GM12872 (cell line): ENCODE measurements at regions not wholly inside any gene's neighbourhood (a gene's known extent, or its start where the extent isn't known, plus 50 kb on each side); places are given as distances from the start of the nearest gene placed in this dataset.

Experiments used
- TF ChIP-seq, protein P1 (sequence below): IDR thresholded peaks from 3 replicates; pipeline ENCODE4 v1.5.1; 2011; ENCODE audit warnings: low read depth, mild to moderate bottlenecking, low read length, moderate library complexity; ENCODE audit not compliant: insufficient read depth

DNA sequence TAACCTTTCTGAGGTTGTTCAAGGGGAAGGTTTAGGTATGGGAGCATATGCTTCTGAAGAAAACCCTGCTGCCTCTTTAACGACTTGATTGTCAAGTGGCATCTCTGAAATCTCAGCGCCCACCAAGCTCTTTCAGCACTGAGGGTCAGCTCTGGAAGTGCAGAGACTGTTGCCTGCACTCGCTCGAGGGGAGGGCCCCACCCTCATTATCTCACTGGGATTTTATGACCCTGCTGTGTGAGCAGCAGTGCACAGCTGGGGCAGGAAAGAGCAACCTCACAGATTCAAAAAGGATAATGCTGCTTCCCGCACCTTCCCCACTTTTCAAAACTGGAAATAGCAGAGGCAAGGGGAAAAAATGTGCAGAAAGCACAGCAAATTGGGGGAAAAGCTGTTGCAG, 56.9 kb upstream of the SPRED2 start:
- TF ChIP-seq, protein P1, sequence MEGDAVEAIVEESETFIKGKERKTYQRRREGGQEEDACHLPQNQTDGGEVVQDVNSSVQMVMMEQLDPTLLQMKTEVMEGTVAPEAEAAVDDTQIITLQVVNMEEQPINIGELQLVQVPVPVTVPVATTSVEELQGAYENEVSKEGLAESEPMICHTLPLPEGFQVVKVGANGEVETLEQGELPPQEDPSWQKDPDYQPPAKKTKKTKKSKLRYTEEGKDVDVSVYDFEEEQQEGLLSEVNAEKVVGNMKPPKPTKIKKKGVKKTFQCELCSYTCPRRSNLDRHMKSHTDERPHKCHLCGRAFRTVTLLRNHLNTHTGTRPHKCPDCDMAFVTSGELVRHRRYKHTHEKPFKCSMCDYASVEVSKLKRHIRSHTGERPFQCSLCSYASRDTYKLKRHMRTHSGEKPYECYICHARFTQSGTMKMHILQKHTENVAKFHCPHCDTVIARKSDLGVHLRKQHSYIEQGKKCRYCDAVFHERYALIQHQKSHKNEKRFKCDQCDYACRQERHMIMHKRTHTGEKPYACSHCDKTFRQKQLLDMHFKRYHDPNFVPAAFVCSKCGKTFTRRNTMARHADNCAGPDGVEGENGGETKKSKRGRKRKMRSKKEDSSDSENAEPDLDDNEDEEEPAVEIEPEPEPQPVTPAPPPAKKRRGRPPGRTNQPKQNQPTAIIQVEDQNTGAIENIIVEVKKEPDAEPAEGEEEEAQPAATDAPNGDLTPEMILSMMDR = no peak

GRCh38 chr2:65488527-65488926, 56.1 kb upstream of the SPRED2 start:
- TF ChIP-seq, protein P1 = no peak

DNA sequence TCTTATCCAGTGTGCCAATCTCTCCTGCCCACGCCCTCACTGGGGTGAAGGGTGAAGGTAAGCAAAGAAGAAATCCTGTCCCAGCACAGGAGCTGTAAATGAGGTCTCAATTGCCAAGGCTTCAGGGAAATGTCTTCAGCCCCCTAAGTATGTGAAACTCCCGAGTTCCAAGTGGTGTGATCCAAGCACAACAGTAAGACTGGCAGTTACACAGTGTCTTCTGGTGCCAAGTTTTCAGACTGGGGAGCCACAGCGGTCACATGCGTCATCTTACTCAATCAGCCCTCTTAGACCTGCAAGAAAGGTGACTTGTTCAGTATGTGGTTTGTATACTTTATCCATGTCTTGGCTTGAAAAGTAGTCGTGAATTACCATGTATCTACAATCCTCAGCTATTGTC, 55.0 kb upstream of the SPRED2 start:
- TF ChIP-seq, protein P1 = no peak

GRCh38 chr2:65486802-65487201, 54.4 kb upstream of the SPRED2 start:
- TF ChIP-seq, protein P1 = no peak

- TF ChIP-seq, protein P1 = no peak
Observed at GRCh38 chr2:65486282-65486681, 53.9 kb upstream of the SPRED2 start.

DNA sequence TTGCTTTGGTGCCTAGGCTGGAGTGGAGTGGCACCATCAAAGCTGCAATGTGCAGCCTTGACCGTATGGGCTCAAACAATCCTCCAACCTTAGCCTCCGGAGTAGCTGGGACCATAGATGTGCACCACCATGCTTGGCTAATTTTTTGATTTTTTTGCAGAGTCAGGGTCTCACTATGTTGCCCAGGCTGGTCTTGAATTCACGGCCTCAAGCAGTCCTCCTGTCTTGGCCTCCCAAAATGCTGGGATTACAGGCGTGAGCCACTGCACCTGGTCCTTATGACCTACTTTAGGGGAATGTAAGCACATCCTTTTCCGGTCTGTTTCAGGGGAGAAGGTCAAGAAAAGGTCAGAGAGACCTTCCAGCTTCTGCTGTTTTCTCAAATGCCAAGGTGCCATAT, 53.4 kb upstream of the SPRED2 start:
- TF ChIP-seq, protein P1 = no peak

- TF ChIP-seq, protein P1 = no peak
Observed at GRCh38 chr2:65483763-65484162, 51.4 kb upstream of the SPRED2 start.

DNA sequence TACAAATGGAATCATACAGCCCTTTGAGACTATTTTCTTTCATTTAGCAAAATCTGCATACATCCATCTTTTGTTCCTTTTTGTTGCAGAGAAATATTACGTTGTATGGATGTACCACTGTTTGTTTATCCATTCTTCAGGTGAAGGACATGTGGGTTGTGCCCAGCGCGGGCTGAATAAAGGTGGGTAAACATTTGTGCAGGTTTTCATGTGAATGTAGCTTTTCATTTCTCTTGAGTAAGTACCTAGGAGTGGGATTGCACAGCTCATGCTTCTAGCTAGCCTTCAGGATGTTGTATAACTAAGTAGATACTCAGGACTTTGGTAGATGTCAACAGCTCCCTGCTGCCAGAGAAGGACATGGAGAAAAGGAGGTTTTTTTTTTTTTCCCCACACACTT, 50.6 kb upstream of the SPRED2 start:
- TF ChIP-seq, protein P1 = no peak
